ENCODE measurements at regions not wholly inside any gene's neighbourhood (a gene's known extent, or its start where the extent isn't known, plus 50 kb on each side); places are given as distances from the start of the nearest gene placed in this dataset.

GRCh38 chr18:70382992-70383717 lies 94.3 kb downstream of the SOCS6 start:
- H2AFZ ChIP-seq (ENCODE audit: low read length) = no peak overlapping the region
- WGBS (ENCODE audit: low lambda C conversion rate) = 96% methylated on average over 13 of the region's 14 CpGs
- in situ Hi-C loops (cut with HindIII; ENCODE audit: extremely low pct_ligation_motif_present, low pct_unique_long_range_greater_than_20kb) (no loop called here), intact Hi-C loops (cut with micrococcal nuclease; ENCODE audit: unreplicated experiment) (loop anchor here (5.0 kb wide), 1 partner anchor 34 kb away; no protein-coding TSS in a partner anchor)
- peaks cover 90% of the 10 kb centered on the region for H3K4me1 ChIP-seq (ENCODE audit: insufficient read depth, low read length)
- ATAC-seq (no peak), FAIRE-seq (no peak), DNase-seq (ENCODE audit: low spot score) (no peak)
- no TSS peak for BruUV-seq (replicated peaks)
- TF ChIP-seq REST (IDR thresholded peaks at IDR 0.05; ENCODE audit: borderline replicate concordance in 1 of 2, low read depth in 1 of 2, low read length in 2 of 2) = peak in 1 of 2 experiments; percentile 57; a peak in 1 of 4 replicates
- peak; percentile 30; the same call in 1 of the 2 replicates for TF ChIP-seq MAX (IDR thresholded peaks at IDR 0.05)
- TF ChIP-seq ZNF687 (CRISPR knock-in tag; IDR thresholded peaks at IDR 0.05) = peak; percentile 59
- no peak for TF ChIP-seq ZNF570 (CRISPR knock-in tag; IDR thresholded peaks at IDR 0.05; ENCODE audit: borderline replicate concordance)
- ChIA-PET CTCF (ENCODE audit: low intra/inter-chr PET ratio, low total read pairs) (no interaction called here), POLR2A (interaction anchor here (1.1 to 2.9 kb wide), 2 partner anchors 47 to 48 kb away, joined by 3 to 17 read pairs; no protein-coding TSS in a partner anchor)
- H3K27me3 ChIP-seq (ENCODE audit: control insufficient read depth in 1 of 2, insufficient read depth in 2 of 2, low read length in 2 of 2) = no peaks in the 10 kb centered on the region
- H3K4me3 ChIP-seq (replicated peaks in 1 of 3; ENCODE audit: insufficient read depth in 1 of 3, low read depth in 2 of 3, low read length in 3 of 3) = no peak overlapping the region
- no peaks in the 10 kb centered on the region for H3K36me3 ChIP-seq (replicated peaks in 1 of 2; ENCODE audit: control insufficient read depth in 1 of 2, insufficient read depth in 2 of 2, low read length in 2 of 2)
- H3K27ac ChIP-seq (ENCODE audit: extremely low read length, insufficient read depth, low read length) = peak overlapping the region; percentile 47
- H4K20me1 ChIP-seq (ENCODE audit: insufficient read depth, low read length) = no peaks in the 10 kb centered on the region
- H3K9me3 ChIP-seq (ENCODE audit: low read length) = no peaks in the 10 kb centered on the region
- no peaks in the 10 kb centered on the region for H3K79me2 ChIP-seq (ENCODE audit: insufficient read depth, low read length)
- H3K9ac ChIP-seq (ENCODE audit: insufficient read depth, low read depth, low read length) = 0 out of 2 replicates have a peak overlapping the region, but pooled peaks have one; percentile 10
- no peak overlapping the region for H3K4me2 ChIP-seq (ENCODE audit: low read depth, low read length)

All from HepG2 (cell line).